ENCODE measurements at regions not wholly inside any gene's neighbourhood (a gene's known extent, or its start where the extent isn't known, plus 50 kb on each side); places are given as distances from the start of the nearest gene placed in this dataset.

- no peak for DNase-seq
Measured at GRCh38 chr7:85774986-85775385, 588.1 kb upstream of the SEMA3D start.

GRCh38 chr7:85773116-85773728 lies 586.4 kb upstream of the SEMA3D start:
- no peak for DNase-seq

GRCh38 chr7:85771516-85771915 lies 584.7 kb upstream of the SEMA3D start:
- DNase-seq: no peak

GRCh38 chr7:85770332-85770731 lies 583.5 kb upstream of the SEMA3D start:
- no peak for DNase-seq

GRCh38 chr7:85765698-85766298 lies 578.9 kb upstream of the SEMA3D start:
- peak; percentile 12 for DNase-seq

- DNase-seq: no peak
Measured at GRCh38 chr7:85764034-85764433, 577.2 kb upstream of the SEMA3D start.

DNA sequence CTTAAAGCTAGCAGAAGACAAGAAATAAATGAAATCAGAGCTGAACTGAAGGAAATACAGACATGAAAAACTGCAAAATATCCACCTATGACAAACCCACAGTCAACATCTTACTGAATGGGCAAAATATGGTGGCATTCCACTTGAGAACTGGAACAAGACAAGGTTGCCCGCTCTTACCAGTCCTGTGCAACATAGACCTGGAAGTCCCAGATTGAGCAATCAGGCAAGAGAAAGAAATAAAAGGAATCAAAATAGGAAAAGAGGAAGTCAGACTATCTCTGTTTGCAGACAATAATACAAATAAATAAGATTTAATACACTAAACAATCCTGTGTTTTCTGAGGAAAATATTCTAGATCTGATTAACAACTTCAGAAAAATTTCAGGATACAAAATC lies 570.5 kb upstream of the SEMA3D start:
- no peak for DNase-seq

DNA sequence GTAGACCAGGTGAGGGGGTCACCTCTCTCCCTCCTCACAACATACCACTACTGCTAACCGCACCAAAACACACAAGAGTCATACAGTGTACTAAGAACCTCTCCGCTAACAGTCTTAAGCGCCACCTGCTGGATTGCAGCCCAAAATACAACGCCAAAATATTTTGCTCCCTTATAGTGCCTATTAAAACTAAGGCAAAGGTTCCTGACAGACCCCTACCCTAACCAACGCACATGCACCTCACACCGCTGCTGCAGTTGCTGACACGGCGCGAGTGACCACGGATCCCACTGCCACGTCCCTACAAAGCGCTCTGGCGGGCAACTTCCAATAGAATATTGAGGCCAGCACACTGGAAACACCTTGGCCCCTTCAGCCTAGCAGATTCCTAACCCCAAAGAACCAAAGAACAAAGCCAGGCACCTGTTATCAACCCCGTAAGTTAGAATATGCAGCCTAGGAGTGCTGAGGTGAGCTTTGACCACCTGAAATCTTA lies 563.6 kb upstream of the SEMA3D start:
- DNase-seq: peak; percentile 12

DNA sequence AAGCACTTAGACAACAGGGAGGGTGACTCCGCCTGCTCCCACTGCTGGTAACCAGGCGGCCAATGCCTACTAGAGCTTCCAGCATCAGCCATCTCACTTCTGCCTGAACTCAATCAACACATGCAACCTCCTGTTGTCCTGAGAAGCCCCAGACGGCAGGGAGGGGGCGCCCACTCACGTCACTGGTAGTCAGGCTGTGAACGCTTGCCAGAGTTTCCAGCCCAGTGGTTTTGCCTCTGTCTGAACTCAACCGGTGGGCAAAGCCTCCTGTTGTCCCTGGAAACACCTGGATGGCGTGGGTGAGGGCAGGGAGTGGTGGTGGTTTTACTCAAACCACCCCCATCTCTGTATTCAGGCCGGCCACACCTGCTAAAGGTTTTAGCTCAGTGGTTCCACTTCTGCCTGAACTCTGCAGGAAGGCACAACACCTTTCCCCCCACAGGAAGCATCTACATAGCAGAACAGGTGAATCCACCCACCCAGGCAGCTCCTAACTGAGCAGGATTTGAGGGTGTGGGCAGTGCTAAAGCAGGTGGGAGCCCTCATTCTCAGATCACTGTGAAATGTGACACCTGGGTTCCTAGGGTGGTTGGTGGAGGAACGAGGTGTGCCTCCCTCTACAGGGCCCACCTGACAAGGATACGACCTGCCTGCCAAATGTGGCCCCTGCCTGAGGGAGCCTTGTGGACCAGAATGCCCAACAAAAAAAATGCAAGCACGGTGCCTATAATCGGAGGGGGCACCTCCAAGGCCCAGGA lies 563.0 kb upstream of the SEMA3D start:
- no peak for DNase-seq

GRCh38 chr7:85748861-85749260 lies 562.0 kb upstream of the SEMA3D start:
- DNase-seq: no peak

GRCh38 chr7:85737426-85737825 lies 550.6 kb upstream of the SEMA3D start:
- no peak for DNase-seq

- DNase-seq: no peak
Measured at GRCh38 chr7:85736085-85736484, 549.2 kb upstream of the SEMA3D start.

DNA sequence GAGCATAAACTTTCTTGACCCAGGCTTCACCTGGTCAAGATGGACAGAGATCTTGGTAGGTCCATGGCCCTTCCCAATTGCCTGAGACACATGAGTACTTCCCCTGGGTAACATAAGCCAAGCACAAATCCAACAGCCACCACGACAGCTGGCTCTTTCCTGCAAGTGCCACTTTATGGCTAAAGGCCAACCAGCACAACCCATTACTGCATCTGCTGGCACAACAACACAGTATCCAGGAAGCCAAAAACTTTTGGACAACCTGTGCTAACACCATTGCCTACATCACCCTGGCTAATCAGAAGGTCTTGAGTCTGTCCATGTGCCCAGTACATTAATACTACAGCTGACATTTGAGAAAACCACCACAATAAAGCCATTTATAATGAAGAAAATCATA lies 548.0 kb upstream of the SEMA3D start:
- DNase-seq: no peak

DNA sequence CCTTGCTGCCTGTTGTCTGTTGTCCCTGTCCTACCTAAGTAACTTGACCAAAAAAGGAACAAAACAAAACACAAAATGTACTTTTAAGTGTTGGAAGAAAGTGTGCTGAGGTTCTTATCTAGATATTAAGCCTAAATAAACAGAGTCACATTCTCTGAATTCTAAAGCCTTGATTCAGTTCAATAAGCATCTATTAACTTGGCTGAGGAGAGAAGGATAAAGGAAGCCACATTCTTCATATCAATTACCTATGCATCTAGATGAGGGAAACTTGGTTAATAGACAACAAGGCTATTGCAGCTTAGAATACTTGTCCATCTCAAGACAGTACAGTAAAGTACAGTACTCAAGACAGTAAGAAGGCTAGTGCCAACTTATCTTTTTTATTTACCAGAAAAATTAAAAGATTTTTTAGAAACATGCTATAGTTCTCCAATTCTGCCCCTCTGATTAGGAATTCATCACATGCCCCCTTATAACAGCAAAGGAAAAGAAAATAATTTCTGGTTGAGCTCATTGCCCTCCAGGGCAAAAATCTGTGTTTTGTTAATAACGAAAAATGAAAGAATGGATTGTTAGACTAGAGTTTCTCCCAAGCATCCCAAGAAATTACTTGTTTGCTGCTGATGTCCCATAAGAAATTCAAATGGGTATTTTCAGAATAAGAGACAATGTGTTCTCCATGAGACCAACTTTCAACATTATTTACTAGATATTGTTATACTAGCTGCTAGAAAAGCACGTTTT lies 546.5 kb upstream of the SEMA3D start:
- DNase-seq: no peak

DNA sequence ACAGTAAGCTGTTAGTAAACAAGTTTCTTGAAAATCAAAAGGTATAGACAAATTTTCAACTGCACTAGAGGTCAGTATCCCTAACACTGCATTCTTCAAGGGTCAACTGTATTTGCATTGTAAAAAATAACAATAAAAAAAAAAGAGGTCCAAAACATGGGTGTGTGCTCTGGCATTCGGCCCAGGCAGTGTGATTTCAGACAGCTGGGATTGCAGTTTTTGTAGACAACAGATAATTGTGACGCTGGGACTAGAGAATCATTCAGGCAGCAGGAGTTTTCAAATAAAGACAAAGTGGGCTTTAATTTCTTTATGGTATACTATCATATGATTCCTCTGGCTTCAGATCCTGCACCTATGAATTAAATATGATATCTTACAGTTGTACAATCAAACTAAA lies 543.2 kb upstream of the SEMA3D start:
- DNase-seq: peak; percentile 77

DNA sequence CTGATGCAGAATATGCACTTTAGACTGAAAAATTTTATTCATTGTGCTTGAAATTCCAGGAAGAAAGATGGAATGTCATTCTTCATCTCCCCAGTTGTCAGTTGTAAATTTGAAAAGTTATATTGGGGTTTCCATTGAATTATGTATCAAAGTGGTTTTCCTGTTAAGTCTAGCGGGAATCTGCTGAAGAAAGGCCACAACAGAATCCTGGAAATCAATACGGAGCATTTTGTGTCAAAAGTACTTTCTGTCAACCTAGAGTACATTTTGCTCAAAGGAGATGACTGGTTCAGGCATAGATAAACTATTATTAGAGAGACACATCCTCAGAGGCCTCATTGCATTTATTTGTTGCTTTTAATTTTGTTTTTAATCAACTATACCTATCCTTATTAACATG lies 538.2 kb upstream of the SEMA3D start:
- no peak for DNase-seq

DNA sequence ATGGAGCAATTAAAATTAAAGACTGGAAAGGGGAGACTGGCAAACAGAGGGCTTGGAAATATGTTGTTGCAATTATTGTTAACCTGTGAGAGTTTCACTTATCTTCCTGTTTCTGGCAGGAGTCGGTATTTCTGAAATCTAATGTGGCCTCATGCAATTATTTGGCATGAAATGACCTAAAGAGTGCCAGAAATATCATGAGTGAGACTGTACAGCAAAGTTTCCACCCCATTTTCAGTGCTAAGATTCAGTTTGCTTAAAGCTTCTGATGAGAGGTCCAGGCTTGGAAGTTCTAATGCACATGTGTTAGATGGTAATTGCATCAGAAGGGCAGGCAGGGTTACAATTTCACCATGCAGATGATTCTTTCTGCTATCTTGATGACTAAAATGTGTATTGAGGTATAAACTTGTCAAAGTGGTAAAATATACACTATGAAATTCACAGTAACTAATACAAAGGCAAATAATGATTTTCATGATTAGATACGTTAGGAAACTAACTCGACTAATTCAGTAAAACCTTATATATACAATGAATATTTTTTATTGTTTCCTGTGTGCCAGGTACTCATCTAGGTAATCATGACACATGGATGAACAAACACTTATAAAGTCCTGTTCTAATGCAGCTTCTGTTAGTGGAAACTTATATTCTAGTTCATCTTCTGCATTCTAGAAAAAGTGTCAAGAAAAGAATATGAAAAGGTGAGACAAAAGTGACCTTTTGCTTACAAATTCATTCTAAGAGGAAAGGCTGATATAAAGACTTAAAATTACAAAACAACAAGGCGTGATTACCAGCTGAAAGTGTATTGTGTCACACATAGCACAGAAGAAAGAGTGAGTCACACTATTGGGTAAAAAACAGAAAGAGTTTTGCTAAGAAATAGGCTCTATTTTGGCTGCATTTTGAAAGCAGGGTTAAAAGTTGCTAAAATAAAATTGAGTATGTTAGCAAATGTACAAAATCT lies 533.4 kb upstream of the SEMA3D start:
- no peak for DNase-seq

- DNase-seq: no peak
Measured at GRCh38 chr7:85716353-85716752, 529.5 kb upstream of the SEMA3D start.

DNA sequence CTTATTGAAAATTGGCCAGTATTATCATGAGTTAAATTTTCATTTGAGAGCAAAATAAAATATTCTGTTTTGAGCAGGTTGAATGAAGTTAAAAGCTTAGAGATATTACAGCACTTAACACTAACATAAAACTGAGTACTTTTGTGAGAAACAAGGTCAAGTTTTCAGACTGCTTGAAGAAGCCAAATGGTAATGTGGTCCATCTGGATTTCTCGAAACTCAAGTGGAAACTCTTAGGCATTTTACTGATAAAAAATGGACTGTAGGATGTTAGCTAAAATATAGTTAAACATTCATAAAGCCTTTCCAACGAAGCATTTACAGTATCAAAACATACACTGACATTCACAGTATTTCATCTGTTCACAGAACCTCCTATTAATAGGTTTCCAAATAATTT lies 528.1 kb upstream of the SEMA3D start:
- no peak for DNase-seq

DNA sequence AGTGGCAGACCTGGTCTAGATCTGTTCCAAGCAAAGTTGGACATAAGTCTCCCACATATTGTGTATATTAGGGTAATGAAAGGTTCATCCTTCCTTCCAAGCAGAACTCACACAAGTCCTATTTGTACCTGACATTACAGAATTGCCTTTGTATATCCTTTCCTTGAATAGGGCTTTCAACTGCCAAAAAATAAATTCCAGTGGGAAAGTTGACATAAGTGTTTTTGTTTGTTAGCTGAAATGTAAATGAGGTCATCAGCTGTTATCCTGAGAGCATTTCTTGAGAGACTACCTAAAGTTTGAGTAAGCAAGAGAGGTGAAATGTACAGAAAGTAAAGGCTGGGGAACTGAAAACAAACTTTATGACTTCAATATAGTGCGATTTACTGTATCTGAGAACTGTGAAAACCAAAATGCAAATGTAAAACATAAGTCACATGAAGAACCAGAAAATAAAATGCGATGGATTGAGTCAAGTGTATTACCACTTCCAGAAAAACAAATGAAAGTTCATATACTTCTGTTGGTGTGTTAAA lies 527.3 kb upstream of the SEMA3D start:
- DNase-seq: no peak

GRCh38 chr7:85713171-85713570 lies 526.3 kb upstream of the SEMA3D start:
- no peak for DNase-seq

- DNase-seq: no peak
Measured at GRCh38 chr7:85711894-85712293, 525.0 kb upstream of the SEMA3D start.

All from COR-L47 (cell line).